ENCODE measurements at regions not wholly inside any gene's neighbourhood (a gene's known extent, or its start where the extent isn't known, plus 50 kb on each side); places are given as distances from the start of the nearest gene placed in this dataset.

- TF ChIP-seq FOXP2 (optimal IDR thresholded peaks at IDR 0.05; ENCODE audit: borderline replicate concordance, extremely low read depth, extremely low read length, insufficient read depth), result no peak
- no peak for TF ChIP-seq REST (IDR thresholded peaks at IDR 0.05; ENCODE audit: insufficient read depth in 1 of 2, low read depth in 2 of 2, low read length in 2 of 2)
- TF ChIP-seq POLR2AphosphoS5 (IDR thresholded peaks at IDR 0.05; ENCODE audit: low read depth, low read length), result no peak
- TF ChIP-seq SIN3A (IDR thresholded peaks at IDR 0.05; ENCODE audit: borderline replicate concordance, insufficient read depth, low read length), result no peak
Measured at GRCh38 chr18:44409515-44409914, 271.2 kb upstream of the SETBP1 start.

Measured in PFSK-1 (cell line).